Activated CD8-positive, alpha-beta memory T cell treated with anti-CD3 and anti-CD28 coated beads for 24 hours (primary cell): ENCODE measurements at regions not wholly inside any gene's neighbourhood (a gene's known extent, or its start where the extent isn't known, plus 50 kb on each side); places are given as distances from the start of the nearest gene placed in this dataset.
"Not testable (repeated sequence)": the region's sequence is repeated elsewhere in the genome, so short reads cannot be mapped to it uniquely, and the experiment has no call there.

Source experiments
- DNase-seq: peaks from one replicate; pipeline ENCODE4 v3.0.0-alpha.2; 2020

DNA sequence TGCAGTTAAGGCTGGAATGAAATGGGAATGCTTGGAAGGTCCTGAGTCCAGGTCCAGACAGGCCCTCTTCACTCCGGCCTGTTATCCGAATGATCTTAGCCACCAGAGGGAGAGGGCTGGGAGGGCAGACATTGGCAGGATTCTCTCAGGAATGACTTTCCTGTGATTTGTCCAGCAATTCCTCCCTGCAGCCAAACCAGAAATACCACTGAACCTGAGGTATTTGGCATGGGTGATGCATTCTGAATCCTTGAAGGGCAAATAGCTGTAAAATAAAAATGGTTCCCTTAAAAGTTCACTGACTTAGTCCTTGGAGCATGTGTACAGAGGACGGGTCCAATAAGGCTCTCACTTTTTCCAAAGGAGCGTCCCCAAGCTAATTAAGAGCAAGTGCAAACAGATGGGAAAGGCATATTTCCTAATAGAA lies 77.5 kb upstream of the HABP2 start:
- no peak for DNase-seq

DNA sequence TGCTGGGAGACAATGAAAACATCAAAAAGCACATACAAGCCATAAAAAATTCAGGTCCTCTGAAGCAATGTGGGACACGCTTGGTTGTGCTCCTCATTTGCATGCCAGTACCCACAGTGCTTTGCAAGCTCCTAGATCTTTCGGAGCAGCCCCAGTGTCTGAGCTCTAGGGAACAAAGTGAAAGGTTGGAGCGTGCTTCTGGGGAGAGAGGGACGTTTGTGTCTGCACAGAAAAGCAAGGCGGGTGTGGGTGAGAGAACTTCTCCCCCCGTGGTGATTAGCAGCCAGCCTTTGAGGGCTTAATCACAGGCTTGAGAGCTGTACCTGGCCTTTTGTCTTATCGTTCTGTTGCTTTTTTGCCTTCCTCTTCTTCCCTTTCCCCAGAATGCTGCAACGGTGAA lies 76.7 kb upstream of the HABP2 start:
- DNase-seq = no peak

DNA sequence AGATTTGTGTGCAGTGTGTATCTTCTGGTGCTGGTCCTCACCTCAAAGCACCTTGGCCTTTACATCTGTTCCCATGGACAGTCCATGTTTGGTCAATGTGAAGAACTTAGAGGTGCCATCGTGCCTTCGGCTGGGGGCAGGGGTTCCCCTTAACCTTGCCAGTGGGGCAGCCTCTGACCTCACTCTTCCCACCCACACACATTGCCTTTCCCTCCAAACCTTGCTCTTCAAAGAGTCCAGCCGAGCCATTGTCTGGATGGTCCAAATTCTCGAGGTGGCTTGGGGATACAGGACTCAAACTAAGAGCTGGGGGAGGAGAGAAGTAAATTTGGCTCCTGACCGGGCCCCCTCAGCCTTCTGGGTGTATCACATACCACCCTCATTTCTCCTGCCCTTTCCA lies 76.2 kb upstream of the HABP2 start:
- DNase-seq = no peak

DNA sequence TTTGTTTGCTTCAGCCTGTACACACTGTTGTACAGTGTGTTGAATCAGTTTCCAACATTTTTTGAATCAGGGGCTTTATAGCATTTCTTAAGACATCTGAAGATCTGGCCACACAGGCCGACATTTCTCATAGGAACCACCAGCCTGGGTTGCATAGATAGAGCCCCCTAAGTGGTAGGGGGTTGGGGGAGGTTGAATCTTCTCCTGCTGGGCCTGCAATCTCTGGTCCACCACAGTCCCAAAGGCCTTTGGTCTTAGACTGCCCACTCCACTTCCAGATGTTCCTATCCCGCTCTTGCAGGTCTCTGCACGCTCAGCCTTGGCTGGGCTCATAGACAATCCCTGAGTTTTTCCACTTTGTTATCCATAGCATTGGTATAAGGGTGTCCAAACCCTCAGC lies 75.4 kb upstream of the HABP2 start:
- DNase-seq = no peak

DNA sequence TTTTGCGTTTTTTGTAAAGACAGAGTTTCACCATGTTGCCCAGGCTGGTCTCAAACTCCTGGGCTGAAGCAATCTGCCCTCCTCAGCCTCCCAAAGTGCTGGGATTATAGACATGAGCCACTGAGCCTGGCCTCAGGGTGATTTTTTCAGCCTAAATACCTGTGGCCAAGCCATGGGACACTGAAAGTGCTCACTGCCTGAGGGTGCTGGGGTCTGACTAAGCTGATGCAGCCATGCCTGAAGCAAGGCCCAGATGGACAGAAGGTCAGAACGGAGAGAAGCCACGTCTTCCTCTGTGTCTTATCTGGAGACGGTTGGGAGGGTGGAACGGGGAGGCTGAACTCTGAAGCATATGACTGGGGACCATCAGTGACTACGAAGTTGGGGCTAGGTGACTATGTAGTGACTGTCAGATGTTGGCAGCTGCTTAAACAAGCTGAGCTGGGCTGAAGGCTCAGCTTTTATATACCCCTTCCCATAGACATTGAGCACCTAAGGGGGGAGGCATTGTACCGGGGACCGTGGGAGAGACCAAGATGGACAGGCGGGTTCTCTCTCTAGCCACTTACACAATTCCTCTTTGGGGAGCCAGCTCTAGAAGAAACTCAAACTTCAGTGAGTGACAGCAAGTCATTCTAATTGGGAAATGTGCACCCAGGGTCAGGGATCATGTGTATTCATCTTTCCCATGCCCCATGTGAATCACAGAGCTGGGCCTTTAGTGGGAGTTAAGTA lies 73.3 kb upstream of the HABP2 start:
- no peak for DNase-seq

DNA sequence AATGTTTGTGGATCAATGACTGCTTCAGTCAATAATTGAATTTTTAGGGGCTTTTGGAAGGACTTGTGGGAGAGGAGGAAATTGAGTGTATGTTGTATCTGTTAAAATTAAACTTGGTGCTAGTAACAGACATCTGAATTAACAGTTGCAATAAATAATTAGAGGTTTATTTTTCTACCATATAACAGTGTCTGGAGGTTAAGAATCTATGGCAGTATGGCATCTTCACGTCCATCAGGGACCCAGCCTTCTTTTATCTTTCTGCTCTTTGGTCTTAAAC lies 72.8 kb upstream of the HABP2 start:
- no peak for DNase-seq

DNA sequence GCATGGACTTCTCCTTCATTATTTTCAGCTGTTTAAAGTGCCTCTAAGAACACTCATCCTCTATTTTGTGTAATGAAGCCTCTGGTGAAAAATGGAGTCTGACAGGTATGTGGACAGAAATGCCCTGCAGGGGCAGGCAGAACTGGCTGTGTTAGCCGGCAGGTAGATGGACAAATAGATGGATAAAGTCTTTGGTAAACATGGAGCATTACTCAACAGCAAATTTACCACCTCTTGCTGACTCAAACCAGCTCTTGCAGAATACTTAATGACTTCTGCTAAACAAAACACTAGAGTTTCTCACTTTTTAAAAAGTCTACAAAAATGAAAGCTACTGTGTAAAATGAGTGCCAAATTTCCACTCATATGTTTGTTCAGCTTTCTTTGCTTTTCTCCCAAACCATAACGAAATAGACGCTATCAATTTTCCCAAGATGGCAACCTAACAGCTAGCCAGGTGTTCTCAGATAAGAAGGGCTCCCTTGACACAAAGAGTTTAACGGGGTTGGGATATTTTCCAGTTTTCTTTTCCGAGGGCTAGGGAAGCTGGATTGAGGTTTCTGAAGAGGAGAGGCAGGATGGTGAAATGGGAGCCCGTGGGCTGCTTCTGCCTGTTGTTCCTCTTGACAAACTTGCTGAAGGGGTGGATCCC lies 71.9 kb upstream of the HABP2 start:
- DNase-seq = no peak

DNA sequence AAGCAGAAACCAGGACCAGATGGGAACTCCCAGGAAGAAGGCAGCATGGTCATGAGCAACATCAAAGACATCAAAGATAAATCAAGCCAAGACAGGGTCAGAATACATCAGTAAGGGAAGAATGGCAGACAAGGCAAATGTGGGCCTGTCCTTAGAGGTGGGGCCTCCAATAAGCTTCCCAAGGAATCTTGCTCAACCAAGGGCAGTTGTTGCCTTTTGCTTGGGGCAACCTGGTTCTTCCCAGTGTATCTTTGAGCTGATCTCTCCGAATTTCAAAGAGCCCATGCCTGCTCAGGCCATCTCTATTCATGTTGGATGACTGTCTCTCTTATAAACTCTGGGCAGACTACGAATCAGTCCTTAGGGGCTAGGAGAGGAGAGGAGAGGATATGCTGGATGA lies 68.4 kb upstream of the HABP2 start:
- DNase-seq = no peak

DNA sequence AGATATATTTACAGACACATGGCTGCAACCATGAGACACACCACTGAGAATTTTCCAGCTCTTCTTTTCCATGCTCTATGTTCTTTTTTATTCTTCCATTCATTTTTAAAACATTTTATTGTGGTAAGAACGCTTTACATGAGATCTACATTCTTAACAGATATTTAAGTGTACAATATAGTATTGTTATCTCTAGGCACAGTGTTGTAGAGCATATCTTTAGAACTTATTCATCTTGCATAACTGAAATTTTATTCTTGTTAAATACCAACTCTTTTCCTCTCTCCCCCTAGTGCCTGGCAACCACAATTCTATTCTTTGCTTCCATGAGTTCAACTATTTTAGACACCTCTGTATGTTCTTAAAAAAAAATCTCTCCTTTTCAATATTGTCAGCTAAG lies 67.1 kb upstream of the HABP2 start:
- DNase-seq = no peak

DNA sequence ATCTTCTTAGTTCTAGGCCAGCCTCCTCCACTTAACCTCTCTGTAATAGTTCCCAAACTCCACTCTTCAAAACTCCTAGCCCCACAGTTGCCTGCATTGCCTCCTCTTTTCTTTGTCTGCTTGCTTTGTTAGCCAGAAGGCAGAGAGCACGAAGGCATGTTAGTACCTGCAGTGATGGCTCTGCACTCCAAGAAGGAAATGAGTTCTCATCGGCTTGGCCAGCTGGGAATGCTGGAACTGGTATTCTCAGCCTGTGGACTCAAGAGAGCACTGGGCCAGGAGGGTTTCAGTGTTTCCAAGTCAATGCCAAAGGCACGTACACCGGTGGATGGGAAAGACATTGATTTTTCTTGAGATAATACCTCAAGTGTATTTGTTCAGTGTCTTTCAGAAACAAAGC lies 66.3 kb upstream of the HABP2 start:
- no peak for DNase-seq

DNA sequence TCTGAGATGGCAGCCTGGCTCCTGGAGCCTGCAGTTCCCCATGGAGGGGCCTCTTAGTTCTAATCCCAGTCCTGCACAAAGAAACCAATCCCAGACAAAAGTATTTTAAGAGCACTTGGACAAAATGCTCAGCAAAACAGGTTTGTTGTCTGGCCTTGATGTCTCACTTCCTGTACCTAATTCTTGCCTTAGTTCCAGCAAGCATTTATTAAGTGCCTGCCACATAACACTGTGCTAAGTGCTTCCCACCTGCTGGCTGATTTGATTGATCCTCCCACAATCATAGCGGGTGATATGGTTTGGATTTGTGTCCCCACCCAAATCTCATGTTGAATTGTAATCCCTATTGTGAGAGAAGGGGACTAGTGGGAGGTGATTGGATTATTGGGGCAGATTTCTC lies 65.7 kb upstream of the HABP2 start:
- DNase-seq = no peak

DNA sequence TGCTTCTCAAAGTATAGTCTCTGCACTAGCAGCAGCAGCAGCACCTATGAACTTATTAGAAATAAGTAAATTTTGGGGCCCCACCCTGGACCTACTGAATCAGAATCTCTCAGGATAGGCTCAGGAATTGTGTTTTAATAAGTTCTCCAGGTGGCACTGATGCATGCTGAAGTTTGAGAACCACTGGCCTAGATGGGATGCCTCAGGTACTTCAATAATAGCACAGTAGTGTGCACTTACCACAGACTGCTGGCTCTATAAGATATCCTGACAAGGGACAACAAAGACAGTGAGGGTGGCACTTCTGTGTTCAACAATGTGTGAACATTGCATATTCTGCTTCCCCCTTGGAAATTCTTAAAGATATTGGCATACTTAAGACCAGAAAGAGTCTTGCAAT lies 64.7 kb upstream of the HABP2 start:
- no peak for DNase-seq

DNA sequence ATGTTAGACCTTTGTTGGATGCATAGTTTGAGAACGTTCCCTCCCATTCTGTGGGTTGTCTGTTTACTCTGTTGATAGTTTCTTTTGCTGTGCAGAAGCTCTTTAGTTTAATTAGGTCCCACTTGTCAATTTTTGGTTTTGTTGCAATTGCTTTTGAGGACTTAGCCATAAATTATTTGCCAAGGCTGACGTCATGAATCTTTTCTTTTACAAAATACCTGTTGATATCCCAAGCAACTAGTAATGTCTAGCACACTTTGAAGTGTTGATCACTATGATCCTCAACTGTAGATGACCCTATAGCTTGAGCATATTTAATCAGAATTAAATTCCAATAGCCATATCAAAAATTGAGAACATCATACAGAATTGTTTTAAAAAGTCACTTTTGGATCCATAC lies 63.3 kb upstream of the HABP2 start:
- not testable (repeated sequence) for DNase-seq

DNA sequence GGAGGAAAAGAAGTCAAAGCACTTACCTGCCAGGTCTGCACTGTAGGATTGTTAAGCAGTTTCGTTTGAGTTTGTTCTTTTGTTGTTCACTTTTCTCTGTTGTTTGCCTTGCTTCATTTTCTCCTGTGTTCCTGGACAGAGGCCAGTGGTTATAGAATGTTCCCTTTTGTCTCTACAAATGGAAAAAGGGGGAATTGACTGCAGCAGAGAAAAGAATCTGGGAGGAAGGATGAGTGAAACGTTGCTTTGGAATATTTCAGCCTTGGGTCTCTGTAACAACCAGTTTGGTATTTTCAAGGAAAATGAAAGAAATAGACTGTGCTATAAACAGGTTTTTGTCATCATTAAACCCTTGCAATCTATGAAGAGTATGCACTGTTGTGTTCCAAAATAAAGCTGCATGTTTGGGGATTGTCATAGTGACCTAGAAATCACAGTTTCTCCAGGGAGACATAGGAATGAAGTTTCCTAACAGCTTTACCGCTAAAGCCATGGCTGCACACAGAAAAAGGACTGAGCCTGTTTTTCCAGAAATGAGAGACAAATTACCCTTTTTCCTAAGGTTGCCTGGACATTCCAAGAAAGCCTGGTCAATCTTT lies 60.8 kb upstream of the HABP2 start:
- DNase-seq = no peak

DNA sequence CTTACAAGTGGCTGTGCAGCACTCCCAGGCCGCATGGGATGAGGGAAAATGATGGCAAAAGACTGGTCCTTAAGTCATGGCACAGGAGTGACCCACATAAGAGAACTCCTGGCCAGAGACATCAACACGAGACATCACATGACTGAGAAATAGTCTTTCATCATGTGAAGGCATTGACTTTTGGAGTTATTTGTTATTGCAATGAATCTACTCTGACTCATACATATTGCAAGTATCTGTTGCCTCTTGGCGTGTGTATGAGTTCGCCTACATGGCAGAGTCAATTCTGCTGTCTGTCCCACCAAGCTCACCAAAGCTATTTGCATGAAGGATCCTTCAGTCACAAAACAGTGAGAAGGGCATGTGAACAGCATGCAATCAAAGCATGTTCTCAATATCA lies 59.7 kb upstream of the HABP2 start:
- DNase-seq = no peak

DNA sequence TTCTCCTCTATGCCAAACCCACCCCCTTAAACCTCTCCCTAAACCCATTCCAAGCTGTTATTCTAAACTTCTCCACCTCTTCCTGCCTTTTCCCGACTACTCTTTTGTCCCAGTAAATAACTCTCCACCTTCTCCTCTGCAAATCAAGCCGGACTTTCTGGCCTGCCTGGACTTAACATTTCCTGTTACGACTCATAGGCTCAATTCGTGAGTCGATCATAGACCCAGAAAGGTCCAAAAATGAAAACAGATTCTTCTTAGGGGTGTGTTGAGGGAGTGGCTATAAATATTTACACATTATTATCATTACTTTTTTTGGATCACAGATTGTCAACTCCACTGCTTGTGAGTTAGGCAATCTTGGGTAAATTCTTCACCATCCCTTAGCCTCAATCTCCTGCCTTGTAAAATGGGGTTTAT lies 59.0 kb upstream of the HABP2 start:
- DNase-seq = no peak

DNA sequence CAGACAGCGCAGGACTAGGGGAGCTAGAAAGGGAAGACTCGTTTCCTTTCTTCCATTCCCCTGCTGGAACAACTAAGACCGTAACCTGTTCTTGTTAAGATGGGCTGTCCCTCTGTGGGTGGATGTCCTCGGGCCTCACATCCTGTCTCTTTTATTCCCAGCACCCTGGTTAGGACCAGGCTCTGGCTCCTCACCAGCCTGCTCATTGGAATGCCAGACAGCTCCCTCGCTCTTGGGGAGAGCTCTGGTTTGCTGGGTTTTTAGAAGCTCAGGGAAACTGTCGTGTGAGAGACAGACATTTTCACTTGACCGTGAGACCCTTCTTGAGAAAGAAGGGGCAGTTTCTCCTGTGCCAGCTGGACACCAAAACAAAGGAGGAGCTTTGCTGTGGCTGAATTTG lies 58.1 kb upstream of the HABP2 start:
- DNase-seq = no peak

DNA sequence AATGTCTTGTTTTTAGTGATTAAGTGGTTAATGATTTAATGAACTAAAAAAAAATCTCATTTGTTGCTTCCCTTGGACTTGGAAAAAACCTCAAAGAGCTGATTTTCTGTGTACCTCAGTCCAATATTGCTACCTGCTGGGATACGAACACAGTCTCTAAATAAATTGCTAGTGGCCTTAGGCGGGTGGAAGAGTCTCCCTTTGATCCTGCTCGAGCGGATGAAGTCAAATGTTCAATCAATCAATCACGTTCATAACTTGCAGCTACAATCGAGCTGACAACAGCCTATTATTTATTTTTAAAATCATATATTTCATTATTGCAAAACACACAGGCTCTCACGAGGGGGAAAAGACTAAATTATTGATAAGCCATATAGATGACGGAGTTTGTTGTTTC lies 57.3 kb upstream of the HABP2 start:
- no peak for DNase-seq

DNA sequence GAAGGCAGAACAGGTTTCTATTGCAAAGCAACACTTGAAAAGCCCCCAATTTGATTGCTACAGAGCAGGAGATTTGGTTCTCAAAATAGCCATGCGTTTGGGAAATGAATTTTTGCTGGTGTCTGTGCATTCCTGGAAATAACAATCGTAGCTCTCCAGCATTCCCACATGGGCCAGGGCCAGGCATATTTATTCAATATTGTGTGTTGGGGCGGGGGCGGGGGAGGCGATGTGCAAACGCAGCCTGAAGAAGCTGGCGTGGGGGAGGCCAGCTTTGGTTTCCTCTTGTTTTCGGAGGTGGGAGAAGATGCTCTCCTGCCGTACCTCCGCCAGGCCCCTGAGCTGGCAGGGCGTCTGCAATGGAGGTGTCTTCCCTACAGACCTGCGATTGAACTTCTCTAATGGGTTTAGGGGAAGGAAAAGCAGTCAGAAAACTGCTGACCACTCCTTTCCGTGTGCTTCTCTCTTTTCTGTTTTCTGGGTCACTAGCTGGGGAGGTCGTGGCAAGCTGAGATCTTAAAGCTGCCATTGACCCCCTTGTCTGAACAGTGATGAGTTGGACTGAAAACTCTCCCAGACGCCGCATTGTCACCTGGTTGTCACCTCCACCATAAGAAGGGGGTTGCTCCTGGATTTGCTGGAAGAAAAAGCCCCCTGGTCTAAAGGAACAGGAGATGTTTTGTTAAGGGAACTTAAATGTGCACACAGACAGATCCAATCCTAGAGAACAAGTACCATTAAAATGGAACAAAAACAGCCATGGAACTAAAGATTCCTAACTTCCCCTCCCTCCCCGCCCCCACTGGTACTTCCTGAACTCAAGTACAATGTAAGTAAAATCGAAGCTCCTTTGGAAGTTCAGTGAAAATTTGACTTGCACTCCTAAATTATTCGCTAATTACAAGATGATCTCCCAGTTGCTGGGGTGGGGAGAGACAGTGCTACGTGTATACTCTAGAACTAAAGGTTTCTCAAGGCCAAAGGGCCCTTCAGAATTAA lies 56.4 kb upstream of the HABP2 start:
- no peak for DNase-seq

DNA sequence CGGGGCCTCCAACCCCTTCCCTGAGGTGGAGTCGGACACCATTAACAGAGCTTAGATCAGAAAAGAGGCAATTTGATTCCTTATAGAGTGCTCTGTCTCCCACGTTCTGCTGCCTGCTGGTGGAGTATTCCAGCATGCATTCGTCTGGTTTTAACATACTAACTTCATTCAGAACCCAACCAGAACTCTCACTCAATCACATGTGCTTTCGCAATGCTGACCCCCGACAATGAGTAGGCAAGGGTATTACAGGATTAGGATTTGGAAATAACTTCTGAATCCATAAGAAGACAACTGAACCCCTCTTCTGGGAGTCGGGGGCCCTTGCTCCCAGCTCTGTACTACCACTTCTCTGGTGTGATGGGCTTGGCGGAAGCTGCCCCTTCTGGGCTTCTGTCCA lies 55.7 kb upstream of the HABP2 start:
- no peak for DNase-seq

DNA sequence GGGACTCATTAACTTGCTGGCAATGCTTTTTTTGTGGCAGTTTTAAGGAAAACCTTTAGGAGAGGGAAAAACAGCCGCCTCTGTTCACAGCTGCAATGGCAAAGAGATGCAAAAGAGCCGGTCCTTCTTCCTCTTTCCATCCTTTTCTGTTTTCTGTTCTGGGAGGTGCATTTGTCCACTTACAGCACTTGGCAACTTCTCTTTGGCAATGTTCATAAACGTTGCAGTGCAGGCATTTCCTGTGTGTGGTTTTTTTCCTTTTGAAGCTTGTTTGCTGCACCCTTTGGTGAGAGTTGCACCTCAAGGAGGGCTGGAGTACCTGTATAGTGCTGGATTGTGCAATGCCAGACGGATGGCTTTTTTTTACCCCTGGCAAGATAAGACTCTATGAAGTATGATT lies 53.9 kb upstream of the HABP2 start:
- no peak for DNase-seq

DNA sequence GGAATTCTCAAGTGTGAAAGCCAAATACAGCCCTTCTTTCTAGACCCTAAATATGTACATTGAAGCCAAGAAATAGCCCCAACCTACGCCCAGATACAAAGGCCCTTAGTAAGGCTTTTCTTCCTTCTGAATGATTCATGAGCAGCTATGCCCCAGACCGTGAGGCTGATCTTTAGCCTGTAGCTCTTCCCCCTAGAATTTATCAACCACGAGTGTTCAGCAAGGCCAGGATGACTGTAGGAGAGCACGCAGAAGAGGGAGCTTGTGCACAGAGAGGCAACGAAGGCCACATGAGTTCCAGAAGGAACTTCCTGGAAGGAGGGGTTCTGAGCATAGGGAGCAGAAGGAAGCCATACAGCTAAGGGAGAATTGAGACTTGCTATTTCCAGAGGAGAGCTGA lies 53.0 kb upstream of the HABP2 start:
- no peak for DNase-seq

DNA sequence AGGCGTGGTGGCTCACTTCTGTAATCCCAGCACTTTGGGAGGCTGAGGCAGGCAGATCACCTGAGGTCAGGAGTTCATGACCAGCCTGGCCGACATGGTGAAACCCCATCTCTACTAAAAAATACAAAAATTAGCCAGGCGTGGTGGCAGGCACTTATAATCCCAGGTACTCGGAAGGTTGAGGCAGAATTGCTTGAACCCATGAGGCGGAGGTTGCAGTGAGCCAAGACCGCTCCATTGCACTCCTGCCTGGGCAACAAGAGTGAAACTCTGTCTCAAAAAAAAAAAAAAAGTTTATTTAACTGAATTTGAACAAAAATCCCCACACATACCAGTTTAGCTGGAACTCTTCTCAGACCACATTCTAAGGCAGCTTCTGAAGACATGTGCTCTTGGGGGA lies 51.8 kb upstream of the HABP2 start:
- DNase-seq = not testable (repeated sequence)
